CD4-positive, alpha-beta T cell (primary cell): ENCODE measurements at regions not wholly inside any gene's neighbourhood (a gene's known extent, or its start where the extent isn't known, plus 50 kb on each side); places are given as distances from the start of the nearest gene placed in this dataset.

Experiments
- ATAC-seq: fragments of 200-7000 bp; cut with Tn5 transposase; one replicate; pipeline ENCODE4 v1.10.0; 2022; ENCODE audit warnings: mild to moderate bottlenecking; ENCODE audit not compliant: poor library complexity
- CTCF ChIA-PET: fragments of 350-600 bp; sonication (Branson Sonifier 250); formaldehyde crosslinking; loops from one replicate; lab custom pipeline; 2021; ENCODE audit warnings: antibody characterized with exemption, inconsistent platforms; lab: Charles Lee
- POLR2A ChIA-PET: fragments of 350-600 bp; sonication (Branson Sonifier 250); formaldehyde crosslinking; loops from one replicate; lab custom pipeline; 2021; ENCODE audit warnings: antibody characterized with exemption, inconsistent platforms; lab: Charles Lee
- DNase-seq, 14 experiments: peaks; one replicate each; pipeline ENCODE4 v3.0.0-alpha.2; 2013 to 2020; ENCODE audit warnings: mixed read lengths in 2 of 14
- H3K27ac ChIP-seq, 2 donors: one replicate each; pipeline versions ENCODE4 v1.5.1 to v1.7.0; 2013; ENCODE audit warnings: low read length in 2 of 2, low read depth in 1 of 2, mild to moderate bottlenecking in 1 of 2
- H3K27me3 ChIP-seq, 2 experiments: 1 replicate in 1 of 2; 2 replicates in 1 of 2; pipeline versions ENCODE4 v1.6.1 to v1.7.0; 2013; ENCODE audit warnings: low read length in 2 of 2, control low read depth in 1 of 2, mild to moderate bottlenecking in 1 of 2, moderate library complexity in 1 of 2; ENCODE audit not compliant: insufficient read depth in 2 of 2, control insufficient read depth in 1 of 2
- H3K36me3 ChIP-seq: one replicate; pipeline ENCODE4 v1.6.1; 2013; ENCODE audit warnings: low read length, control low read depth; ENCODE audit not compliant: insufficient read depth
- H3K4me1 ChIP-seq: one replicate; pipeline ENCODE4 v1.6.1; 2013; ENCODE audit warnings: low read length, control low read depth; ENCODE audit not compliant: insufficient read depth
- H3K4me3 ChIP-seq: one replicate; pipeline ENCODE4 v1.5.1; 2013; ENCODE audit warnings: mild to moderate bottlenecking, low read length, moderate library complexity
- H3K9me3 ChIP-seq, 2 experiments: 1 replicate in 1 of 2; 2 replicates in 1 of 2; pipeline versions ENCODE4 v1.6.1 to v1.7.0; 2013; ENCODE audit warnings: low read length in 2 of 2, mild to moderate bottlenecking in 2 of 2, control low read depth in 1 of 2, moderate library complexity in 1 of 2; ENCODE audit not compliant: control insufficient read depth in 1 of 2, insufficient read depth in 1 of 2
- H3K27ac Mint-ChIP-seq: one replicate; pipeline ENCODE4 v1.8.0; 2020; ENCODE audit warnings: mixed read lengths
- H3K27me3 Mint-ChIP-seq: one replicate; pipeline ENCODE4 v1.8.0; 2021; ENCODE audit warnings: mixed read lengths
- H3K36me3 Mint-ChIP-seq: one replicate; pipeline ENCODE4 v1.8.0; 2021; ENCODE audit warnings: low read depth, mixed read lengths
- H3K4me1 Mint-ChIP-seq: one replicate; pipeline ENCODE4 v1.8.0; 2021; ENCODE audit warnings: low read depth, mixed read lengths
- H3K4me3 Mint-ChIP-seq: one replicate; pipeline ENCODE4 v1.8.0; 2020; ENCODE audit warnings: mild to moderate bottlenecking, mixed read lengths
- H3K9me3 Mint-ChIP-seq: one replicate; pipeline ENCODE4 v1.8.0; 2020; ENCODE audit warnings: mixed read lengths
- intact Hi-C, 2 experiments: fragments of 100-400 bp; cut with DNase I in 1 of 2; cut with micrococcal nuclease in 1 of 2; formaldehyde crosslinking; loops; one replicate each; pipeline versions ENCODE4 v1.15.1 to v1.9.0; 2023 to 2025; cut with DNase I, micrococcal nuclease
- TF ChIP-seq, protein P1 (sequence below): fragments of 200-600 bp; IDR thresholded peaks from one replicate; pipeline ENCODE4 v1.8.0; 2022; ENCODE audit warnings: antibody characterized with exemption, mild to moderate bottlenecking

DNA sequence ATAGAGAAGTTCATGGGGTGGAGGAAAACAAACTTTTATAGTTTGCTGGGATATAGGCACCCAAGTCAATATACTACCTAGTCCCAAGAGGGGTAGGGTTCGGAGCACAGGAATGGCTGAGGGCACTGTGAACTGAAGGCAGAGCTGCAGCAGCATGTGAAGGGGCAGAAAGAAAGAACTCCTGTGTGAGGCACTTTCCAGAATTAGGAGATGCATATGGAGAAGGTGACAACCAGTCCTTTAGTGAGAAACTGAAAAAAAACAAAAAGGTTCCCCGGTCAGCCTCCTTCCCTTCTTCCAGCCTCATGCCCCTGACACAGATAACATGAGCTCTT lies 429.1 kb downstream of the DSC3 start:
- TF ChIP-seq, protein P1, sequence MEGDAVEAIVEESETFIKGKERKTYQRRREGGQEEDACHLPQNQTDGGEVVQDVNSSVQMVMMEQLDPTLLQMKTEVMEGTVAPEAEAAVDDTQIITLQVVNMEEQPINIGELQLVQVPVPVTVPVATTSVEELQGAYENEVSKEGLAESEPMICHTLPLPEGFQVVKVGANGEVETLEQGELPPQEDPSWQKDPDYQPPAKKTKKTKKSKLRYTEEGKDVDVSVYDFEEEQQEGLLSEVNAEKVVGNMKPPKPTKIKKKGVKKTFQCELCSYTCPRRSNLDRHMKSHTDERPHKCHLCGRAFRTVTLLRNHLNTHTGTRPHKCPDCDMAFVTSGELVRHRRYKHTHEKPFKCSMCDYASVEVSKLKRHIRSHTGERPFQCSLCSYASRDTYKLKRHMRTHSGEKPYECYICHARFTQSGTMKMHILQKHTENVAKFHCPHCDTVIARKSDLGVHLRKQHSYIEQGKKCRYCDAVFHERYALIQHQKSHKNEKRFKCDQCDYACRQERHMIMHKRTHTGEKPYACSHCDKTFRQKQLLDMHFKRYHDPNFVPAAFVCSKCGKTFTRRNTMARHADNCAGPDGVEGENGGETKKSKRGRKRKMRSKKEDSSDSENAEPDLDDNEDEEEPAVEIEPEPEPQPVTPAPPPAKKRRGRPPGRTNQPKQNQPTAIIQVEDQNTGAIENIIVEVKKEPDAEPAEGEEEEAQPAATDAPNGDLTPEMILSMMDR = no peak
- Mint-ChIP-seq H3K36me3 (no peaks in the 10 kb centered on the region), H3K4me3 (no peak overlapping the region), H3K9me3 (peaks cover 4% of the 10 kb centered on the region), H3K4me1 (no peaks in the 10 kb centered on the region), H3K27ac (no peak overlapping the region), H3K27me3 (no peaks in the 10 kb centered on the region)
- no peaks in the 10 kb centered on the region for H3K4me1 ChIP-seq
- ChIA-PET POLR2A (no interaction called here), CTCF (no interaction called here)
- no peak for ATAC-seq
- H3K27me3 ChIP-seq = no peaks in the 10 kb centered on the region
- H3K4me3 ChIP-seq = no peak overlapping the region
- DNase-seq = no peak
- no peak overlapping the region for H3K27ac ChIP-seq
- H3K9me3 ChIP-seq = peaks cover 0 to 11% of the 10 kb centered on the region in 2 experiments
- intact Hi-C loops = no loop called here
- no peaks in the 10 kb centered on the region for H3K36me3 ChIP-seq

DNA sequence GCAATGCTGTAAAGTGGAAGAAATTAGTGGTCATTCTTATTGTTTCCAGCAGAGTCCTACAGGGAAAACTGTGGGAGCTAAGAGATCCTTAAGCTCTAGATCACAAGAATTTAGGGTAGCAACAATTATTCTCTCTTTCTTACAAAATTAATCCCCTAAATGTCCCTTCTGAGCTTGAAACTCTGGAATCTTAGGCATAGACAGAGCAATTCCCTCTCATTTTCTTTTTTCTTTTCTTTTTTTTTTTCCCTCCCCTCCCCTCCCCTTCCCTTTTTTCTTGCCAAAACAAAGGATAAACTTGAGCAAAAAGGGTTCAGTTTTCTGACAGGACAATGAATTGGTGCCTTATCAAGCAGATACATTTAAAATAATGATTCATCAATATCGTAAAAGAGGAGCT lies 441.0 kb downstream of the DSC3 start:
- no peak overlapping the region for H3K27ac Mint-ChIP-seq
- TF ChIP-seq, protein P1 = no peak
- DNase-seq (no peak), ATAC-seq (no peak)
- ChIA-PET POLR2A (no interaction called here), CTCF (no interaction called here)
- intact Hi-C loops = no loop called here
- Histone ChIP-seq H3K27me3 (no peaks in the 10 kb centered on the region), H3K4me1 (no peaks in the 10 kb centered on the region), H3K27ac (no peak overlapping the region), H3K4me3 (no peak overlapping the region), H3K9me3 (no peaks in the 10 kb centered on the region), H3K36me3 (no peaks in the 10 kb centered on the region)
- H3K4me1 Mint-ChIP-seq = no peaks in the 10 kb centered on the region
- H3K36me3 Mint-ChIP-seq = no peaks in the 10 kb centered on the region
- peaks cover 13% of the 10 kb centered on the region for H3K9me3 Mint-ChIP-seq
- no peak overlapping the region for H3K4me3 Mint-ChIP-seq
- H3K27me3 Mint-ChIP-seq = no peaks in the 10 kb centered on the region

DNA sequence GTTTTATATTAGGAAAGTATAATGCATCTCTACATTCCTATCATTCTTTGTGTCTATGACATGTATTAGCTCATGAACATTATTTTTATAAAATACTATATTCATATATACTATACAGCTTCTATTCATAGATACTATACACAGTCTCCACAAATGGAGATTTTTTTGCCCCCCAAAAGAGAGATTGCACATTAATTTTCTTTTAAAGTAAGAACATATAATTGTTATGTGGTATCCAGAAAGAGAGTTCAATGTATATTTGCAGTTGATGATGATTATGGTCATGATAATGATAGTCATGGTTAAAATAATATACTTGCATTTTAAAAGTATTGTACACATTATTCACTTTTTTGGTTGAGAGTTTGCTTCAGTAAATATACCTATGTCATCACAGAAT lies 445.3 kb downstream of the DSC3 start:
- ATAC-seq (no peak), DNase-seq (no peak)
- intact Hi-C loops = no loop called here
- no peaks in the 10 kb centered on the region for H3K4me1 Mint-ChIP-seq
- Histone ChIP-seq H3K27me3 (no peaks in the 10 kb centered on the region), H3K36me3 (no peaks in the 10 kb centered on the region), H3K9me3 (peaks cover 8 to 12% of the 10 kb centered on the region in 2 experiments), H3K27ac (no peak overlapping the region), H3K4me1 (no peaks in the 10 kb centered on the region), H3K4me3 (no peak overlapping the region)
- no peak overlapping the region for H3K4me3 Mint-ChIP-seq
- H3K27me3 Mint-ChIP-seq = no peaks in the 10 kb centered on the region
- CTCF ChIA-PET = no interaction called here
- POLR2A ChIA-PET = no interaction called here
- H3K27ac Mint-ChIP-seq = no peak overlapping the region
- peaks cover 12% of the 10 kb centered on the region for H3K9me3 Mint-ChIP-seq
- TF ChIP-seq, protein P1 = no peak
- no peaks in the 10 kb centered on the region for H3K36me3 Mint-ChIP-seq
